Neuronal stem cell (in vitro differentiated cells): ENCODE measurements at regions not wholly inside any gene's neighbourhood (a gene's known extent, or its start where the extent isn't known, plus 50 kb on each side); places are given as distances from the start of the nearest gene placed in this dataset.

Experiments used
- DNase-seq: peaks from one replicate; pipeline ENCODE4 v3.0.0-alpha.2; 2013; ENCODE audit warnings: low spot score
- H2AFZ ChIP-seq: one replicate; pipeline ENCODE4 v1.6.1; 2013; ENCODE audit warnings: mild to moderate bottlenecking, low read length, inconsistent platforms
- H2AK5ac ChIP-seq: 2 replicates; pipeline ENCODE4 v1.6.1; 2013; ENCODE audit warnings: low read depth, mild to moderate bottlenecking, inconsistent platforms, low read length, moderate library complexity, mixed read lengths
- H2BK120ac ChIP-seq: 2 replicates; pipeline ENCODE4 v1.6.1; 2013; ENCODE audit warnings: low read depth, mild to moderate bottlenecking, inconsistent platforms, low read length, moderate library complexity, mixed read lengths
- H2BK12ac ChIP-seq: one replicate; pipeline ENCODE4 v1.6.1; 2013; ENCODE audit warnings: low read length, inconsistent platforms
- H2BK15ac ChIP-seq: 2 replicates; pipeline ENCODE4 v1.6.1; 2013; ENCODE audit warnings: mild to moderate bottlenecking, low read length, inconsistent platforms, mixed read lengths
- H2BK5ac ChIP-seq: one replicate; pipeline ENCODE4 v1.6.1; 2013; ENCODE audit warnings: inconsistent platforms, mild to moderate bottlenecking, low read length, moderate library complexity
- H3K14ac ChIP-seq: one replicate; pipeline ENCODE4 v1.6.1; 2013; ENCODE audit warnings: low read length, inconsistent platforms
- H3K18ac ChIP-seq: 2 replicates; pipeline ENCODE4 v1.6.1; 2013; ENCODE audit warnings: low read length, inconsistent platforms
- H3K23ac ChIP-seq: 2 replicates; pipeline ENCODE4 v1.6.1; 2013; ENCODE audit warnings: low read depth, mild to moderate bottlenecking, mixed read lengths, low read length, inconsistent platforms; ENCODE audit not compliant: poor library complexity
- H3K27ac ChIP-seq: replicated peaks from 3 replicates; pipeline ENCODE4 v1.5.1; 2013; ENCODE audit warnings: low read length, inconsistent platforms
- H3K27me3 ChIP-seq, 3 experiments: 2 replicates each; pipeline ENCODE4 v1.6.1; 2013; ENCODE audit warnings: low read length in 3 of 3, mild to moderate bottlenecking in 2 of 3, inconsistent platforms in 1 of 3, low read depth in 1 of 3, mixed read lengths in 1 of 3, moderate library complexity in 1 of 3; ENCODE audit not compliant: control insufficient read depth in 3 of 3, insufficient read depth in 3 of 3
- H3K36me3 ChIP-seq, 2 donors: replicated peaks in 1 of 2; 2 replicates each; pipeline ENCODE4 v1.6.1; 2013; ENCODE audit warnings: low read length in 2 of 2; ENCODE audit not compliant: control insufficient read depth in 2 of 2, insufficient read depth in 2 of 2
- H3K4ac ChIP-seq: 2 replicates; pipeline ENCODE4 v1.6.1; 2013; ENCODE audit warnings: inconsistent platforms, mild to moderate bottlenecking, low read length, moderate library complexity
- H3K4me1 ChIP-seq, 2 donors: 1 replicate in 1 of 2; 2 replicates in 1 of 2; pipeline ENCODE4 v1.6.1; 2013; ENCODE audit warnings: low read length in 2 of 2, low read depth in 1 of 2; ENCODE audit not compliant: control insufficient read depth in 2 of 2, insufficient read depth in 1 of 2
- H3K4me2 ChIP-seq: one replicate; pipeline ENCODE4 v1.6.1; 2013; ENCODE audit warnings: mild to moderate bottlenecking, low read length, inconsistent platforms; ENCODE audit not compliant: insufficient read depth, poor library complexity, severe bottlenecking
- H3K4me3 ChIP-seq, 2 donors: 2 replicates each; pipeline ENCODE4 v1.5.1; 2013; ENCODE audit warnings: low read length in 2 of 2, mild to moderate bottlenecking in 2 of 2, inconsistent platforms in 1 of 2, moderate library complexity in 1 of 2
- H3K79me1 ChIP-seq: one replicate; pipeline ENCODE4 v1.6.1; 2013; ENCODE audit warnings: low read depth, mild to moderate bottlenecking, inconsistent platforms, low read length, moderate library complexity
- H3K9ac ChIP-seq: one replicate; pipeline ENCODE4 v1.6.1; 2013; ENCODE audit warnings: mild to moderate bottlenecking, low read depth, low read length, inconsistent platforms; ENCODE audit not compliant: poor library complexity
- H3K9me3 ChIP-seq, 2 donors: replicated peaks in 1 of 2; 2 replicates each; pipeline versions ENCODE3 to v1.6.1; 2013; ENCODE audit warnings: low read length in 2 of 2, mild to moderate bottlenecking in 2 of 2, inconsistent platforms in 1 of 2, low read depth in 1 of 2, mixed read lengths in 1 of 2, moderate library complexity in 1 of 2; ENCODE audit not compliant: control insufficient read depth in 2 of 2, insufficient read depth in 1 of 2
- H4K8ac ChIP-seq: one replicate; pipeline ENCODE4 v1.6.1; 2013; ENCODE audit warnings: low read depth, mild to moderate bottlenecking, inconsistent platforms, low read length, moderate library complexity
- H4K91ac ChIP-seq: one replicate; pipeline ENCODE4 v1.6.1; 2013; ENCODE audit warnings: low read length, low read depth, mild to moderate bottlenecking, inconsistent platforms; ENCODE audit not compliant: poor library complexity
- WGBS, 2 donors: extraction: QIAGEN DNeasy Blood & Tissue Kit; methylation state at CpG; one replicate each; pipeline ENCODE4 v1.1.7; 2013; ENCODE audit warnings: missing lambda C conversion rate in 2 of 2, mixed read lengths in 1 of 2; ENCODE audit not compliant: insufficient read length in 2 of 2, insufficient replicate concordance in 1 of 2; ENCODE audit errors: extremely low coverage in 2 of 2; 5-methylcytosine and 5-hydroxymethylcytosine counted together

GRCh38 chr4:84176016-84176415 lies 323.1 kb downstream of the NKX6-1 start:
- no peak overlapping the region for H3K18ac ChIP-seq
- no peak overlapping the region for H3K4ac ChIP-seq
- no peak overlapping the region for H3K4me3 ChIP-seq
- no peak overlapping the region for H2BK15ac ChIP-seq
- no peak overlapping the region for H3K27ac ChIP-seq
- H3K9me3 ChIP-seq = no peaks in the 10 kb centered on the region
- H2BK120ac ChIP-seq = no peak overlapping the region
- DNase-seq = no peak
- no peak overlapping the region for H2AK5ac ChIP-seq
- H3K23ac ChIP-seq = no peak overlapping the region
- no peak overlapping the region for H2BK5ac ChIP-seq
- no peak overlapping the region for H4K8ac ChIP-seq
- no peak overlapping the region for H2AFZ ChIP-seq
- H3K4me1 ChIP-seq = no peaks in the 10 kb centered on the region
- H3K4me2 ChIP-seq = no peak overlapping the region
- H3K9ac ChIP-seq = no peak overlapping the region
- H3K27me3 ChIP-seq = no peaks in the 10 kb centered on the region
- no peak overlapping the region for H3K14ac ChIP-seq
- no CpG with 5 or more reads among the region's 1 CpG for WGBS, 2 donors
- no peaks in the 10 kb centered on the region for H3K36me3 ChIP-seq
- no peaks in the 10 kb centered on the region for H3K79me1 ChIP-seq
- no peak overlapping the region for H4K91ac ChIP-seq
- H2BK12ac ChIP-seq = no peak overlapping the region

GRCh38 chr4:84171871-84172270 lies 327.2 kb downstream of the NKX6-1 start:
- H3K4me1 ChIP-seq = no peaks in the 10 kb centered on the region
- no peak overlapping the region for H3K9ac ChIP-seq
- H3K27me3 ChIP-seq = no peaks in the 10 kb centered on the region
- no peak overlapping the region for H3K4ac ChIP-seq
- no peak overlapping the region for H4K91ac ChIP-seq
- no peak overlapping the region for H2BK15ac ChIP-seq
- no peak overlapping the region for H3K4me3 ChIP-seq
- no peaks in the 10 kb centered on the region for H3K79me1 ChIP-seq
- no peak overlapping the region for H3K23ac ChIP-seq
- no peak overlapping the region for H2AFZ ChIP-seq
- H3K18ac ChIP-seq = no peak overlapping the region
- no peak overlapping the region for H3K4me2 ChIP-seq
- H3K27ac ChIP-seq = no peak overlapping the region
- no peak overlapping the region for H2BK120ac ChIP-seq
- no CpG with 5 or more reads among the region's 1 CpG for WGBS, 2 donors
- no peak overlapping the region for H2BK12ac ChIP-seq
- no peaks in the 10 kb centered on the region for H3K36me3 ChIP-seq
- no peaks in the 10 kb centered on the region for H3K9me3 ChIP-seq
- H2AK5ac ChIP-seq = no peak overlapping the region
- DNase-seq = no peak
- H2BK5ac ChIP-seq = no peak overlapping the region
- H3K14ac ChIP-seq = no peak overlapping the region
- H4K8ac ChIP-seq = no peak overlapping the region

GRCh38 chr4:84167564-84167963 lies 331.5 kb downstream of the NKX6-1 start:
- Histone ChIP-seq H4K91ac (no peak overlapping the region), H4K8ac (no peak overlapping the region), H3K4ac (no peak overlapping the region), H3K14ac (no peak overlapping the region), H3K9me3 (no peaks in the 10 kb centered on the region), H2BK15ac (no peak overlapping the region), H2BK5ac (no peak overlapping the region), H3K4me3 (no peak overlapping the region), H3K79me1 (no peaks in the 10 kb centered on the region), H2AFZ (no peak overlapping the region), H3K27me3 (no peaks in the 10 kb centered on the region), H3K9ac (no peak overlapping the region), H3K23ac (no peak overlapping the region), H2BK120ac (no peak overlapping the region), H3K4me2 (no peak overlapping the region), H3K4me1 (no peaks in the 10 kb centered on the region), H3K18ac (no peak overlapping the region), H3K36me3 (no peaks in the 10 kb centered on the region), H2AK5ac (no peak overlapping the region), H2BK12ac (no peak overlapping the region), H3K27ac (no peak overlapping the region)
- no CpG with 5 or more reads among the region's 4 CpGs for WGBS, 2 donors
- peak; percentile 12 for DNase-seq

GRCh38 chr4:84167093-84167492 lies 332.0 kb downstream of the NKX6-1 start:
- H2AK5ac ChIP-seq = no peak overlapping the region

More at GRCh38 chr4:84167093-84167492, 332.0 kb downstream of the NKX6-1 start:
- H3K9ac ChIP-seq = no peak overlapping the region
- H2AFZ ChIP-seq = no peak overlapping the region
- H3K27me3 ChIP-seq = no peaks in the 10 kb centered on the region
- no peak overlapping the region for H3K14ac ChIP-seq
- H2BK12ac ChIP-seq = no peak overlapping the region
- H3K4me3 ChIP-seq = no peak overlapping the region
- no peak overlapping the region for H2BK15ac ChIP-seq
- no peak overlapping the region for H2BK120ac ChIP-seq
- H3K4me1 ChIP-seq = no peaks in the 10 kb centered on the region
- H3K79me1 ChIP-seq = no peaks in the 10 kb centered on the region
- no peak overlapping the region for H3K27ac ChIP-seq
- H4K8ac ChIP-seq = no peak overlapping the region
- no peaks in the 10 kb centered on the region for H3K9me3 ChIP-seq
- H3K4ac ChIP-seq = no peak overlapping the region
- DNase-seq = no peak
- no peak overlapping the region for H3K18ac ChIP-seq
- no peak overlapping the region for H3K23ac ChIP-seq
- no peaks in the 10 kb centered on the region for H3K36me3 ChIP-seq
- no peak overlapping the region for H2BK5ac ChIP-seq
- H3K4me2 ChIP-seq = no peak overlapping the region
- no peak overlapping the region for H4K91ac ChIP-seq
